ENCODE measurements at regions not wholly inside any gene's neighbourhood (a gene's known extent, or its start where the extent isn't known, plus 50 kb on each side); places are given as distances from the start of the nearest gene placed in this dataset.

- H3K36me3 Mint-ChIP-seq (ENCODE audit: unreplicated experiment) = no peaks in the 10 kb centered on the region
- no peak for DNase-seq
- H3K4me3 Mint-ChIP-seq (ENCODE audit: unreplicated experiment) = no peak overlapping the region
- no peak for TF ChIP-seq CTCF (IDR thresholded peaks at IDR 0.05; ENCODE audit: partially characterized antibody, unreplicated experiment)
- H3K27me3 Mint-ChIP-seq (ENCODE audit: unreplicated experiment) = no peaks in the 10 kb centered on the region
- no peak overlapping the region for H3K27ac Mint-ChIP-seq (ENCODE audit: unreplicated experiment)
- no peaks in the 10 kb centered on the region for H3K4me1 Mint-ChIP-seq (ENCODE audit: low read depth, unreplicated experiment)
- no peaks in the 10 kb centered on the region for H3K9me3 Mint-ChIP-seq (ENCODE audit: unreplicated experiment)
Measured at GRCh38 chr15:95409626-95410310, 920.7 kb upstream of the NR2F2 start.

DNA sequence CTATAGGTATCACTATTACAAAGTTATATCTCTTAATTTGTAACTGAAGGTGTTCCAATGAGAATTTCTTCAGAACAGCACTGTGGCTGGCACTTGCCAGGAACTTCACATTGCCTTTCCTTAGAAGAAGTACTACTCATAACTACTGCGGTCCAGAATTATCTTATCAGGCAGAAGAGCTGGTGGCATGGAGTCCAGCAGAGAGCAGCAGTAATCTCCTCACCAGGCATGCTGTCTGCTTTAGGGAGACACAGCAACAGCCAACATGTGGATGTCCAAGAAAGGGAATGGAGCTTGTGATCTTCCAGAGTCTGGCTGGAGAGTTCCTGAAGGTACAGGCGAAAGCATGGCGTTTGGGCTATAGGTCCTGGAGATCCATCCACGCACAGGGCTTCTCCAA lies 919.7 kb upstream of the NR2F2 start:
- no peak for DNase-seq
- Mint-ChIP-seq H3K4me1 (ENCODE audit: low read depth, unreplicated experiment) (no peaks in the 10 kb centered on the region), H3K9me3 (ENCODE audit: unreplicated experiment) (no peaks in the 10 kb centered on the region), H3K27ac (ENCODE audit: unreplicated experiment) (no peak overlapping the region), H3K4me3 (ENCODE audit: unreplicated experiment) (no peak overlapping the region), H3K36me3 (ENCODE audit: unreplicated experiment) (no peaks in the 10 kb centered on the region), H3K27me3 (ENCODE audit: unreplicated experiment) (no peaks in the 10 kb centered on the region)
- no peak for TF ChIP-seq CTCF (IDR thresholded peaks at IDR 0.05; ENCODE audit: partially characterized antibody, unreplicated experiment)

- Mint-ChIP-seq H3K9me3 (ENCODE audit: unreplicated experiment) (no peaks in the 10 kb centered on the region), H3K4me3 (ENCODE audit: unreplicated experiment) (no peak overlapping the region), H3K27ac (ENCODE audit: unreplicated experiment) (no peak overlapping the region), H3K36me3 (ENCODE audit: unreplicated experiment) (peaks cover 6% of the 10 kb centered on the region), H3K4me1 (ENCODE audit: low read depth, unreplicated experiment) (no peaks in the 10 kb centered on the region), H3K27me3 (ENCODE audit: unreplicated experiment) (no peaks in the 10 kb centered on the region)
- DNase-seq = no peak
- TF ChIP-seq CTCF (IDR thresholded peaks at IDR 0.05; ENCODE audit: partially characterized antibody, unreplicated experiment) = no peak
Measured at GRCh38 chr15:95416576-95416975, 913.9 kb upstream of the NR2F2 start.

- H3K4me3 Mint-ChIP-seq (ENCODE audit: unreplicated experiment) = no peak overlapping the region
- TF ChIP-seq CTCF (IDR thresholded peaks at IDR 0.05; ENCODE audit: partially characterized antibody, unreplicated experiment) = no peak
- no peaks in the 10 kb centered on the region for H3K27me3 Mint-ChIP-seq (ENCODE audit: unreplicated experiment)
- DNase-seq = no peak
- H3K36me3 Mint-ChIP-seq (ENCODE audit: unreplicated experiment) = peaks cover 13% of the 10 kb centered on the region
- H3K4me1 Mint-ChIP-seq (ENCODE audit: low read depth, unreplicated experiment) = no peaks in the 10 kb centered on the region
- no peaks in the 10 kb centered on the region for H3K9me3 Mint-ChIP-seq (ENCODE audit: unreplicated experiment)
- no peak overlapping the region for H3K27ac Mint-ChIP-seq (ENCODE audit: unreplicated experiment)
Measured at GRCh38 chr15:95417761-95418160, 912.7 kb upstream of the NR2F2 start.

GRCh38 chr15:95422255-95422654 lies 908.2 kb upstream of the NR2F2 start:
- no peaks in the 10 kb centered on the region for H3K4me1 Mint-ChIP-seq (ENCODE audit: low read depth, unreplicated experiment)
- H3K36me3 Mint-ChIP-seq (ENCODE audit: unreplicated experiment) = peaks cover 17% of the 10 kb centered on the region
- H3K9me3 Mint-ChIP-seq (ENCODE audit: unreplicated experiment) = no peaks in the 10 kb centered on the region
- no peak for TF ChIP-seq CTCF (IDR thresholded peaks at IDR 0.05; ENCODE audit: partially characterized antibody, unreplicated experiment)
- H3K27me3 Mint-ChIP-seq (ENCODE audit: unreplicated experiment) = no peaks in the 10 kb centered on the region
- no peak overlapping the region for H3K27ac Mint-ChIP-seq (ENCODE audit: unreplicated experiment)
- DNase-seq = no peak
- H3K4me3 Mint-ChIP-seq (ENCODE audit: unreplicated experiment) = no peak overlapping the region

Measured in glutamatergic neuron (in vitro differentiated cells).